GM18505 (cell line): ENCODE measurements at regions not wholly inside any gene's neighbourhood (a gene's known extent, or its start where the extent isn't known, plus 50 kb on each side); places are given as distances from the start of the nearest gene placed in this dataset.
"Not testable (repeated sequence)": the region's sequence is repeated elsewhere in the genome, so short reads cannot be mapped to it uniquely, and the experiment has no call there.

Source experiments
- ATAC-seq: cut with Tn5 transposase; IDR thresholded peaks from one replicate; pipeline ENCODE4 v1.9.1; 2021; ENCODE audit not compliant: unreplicated experiment
- POLR2A ChIP-seq: IDR thresholded peaks from 4 replicates; pipeline ENCODE4 v1.6.1; 2011; ENCODE audit warnings: borderline replicate concordance; ENCODE audit not compliant: insufficient read depth, insufficient read length; ENCODE audit errors: extremely low read depth

DNA sequence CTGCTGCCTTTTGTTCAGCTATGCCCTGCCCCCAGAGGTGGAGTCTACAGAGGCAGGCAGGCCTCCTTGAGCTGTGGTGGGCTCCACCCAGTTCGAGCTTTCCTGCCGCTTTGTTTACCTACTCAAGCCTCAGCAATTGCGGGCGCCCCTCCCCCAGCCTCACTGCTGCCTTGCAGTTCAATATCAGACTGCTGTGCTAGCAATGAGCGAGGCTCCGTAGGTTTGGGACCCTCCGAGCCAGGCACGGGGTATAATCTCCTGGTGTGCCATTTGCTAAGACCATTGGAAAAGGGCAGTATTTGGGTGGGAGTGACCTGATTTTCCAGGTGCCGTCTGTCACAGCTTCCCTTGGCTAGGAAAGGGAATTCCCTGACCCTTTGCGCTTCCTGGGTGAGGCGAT, 51.9 kb downstream of the DIPK2A start:
- not testable (repeated sequence) for ATAC-seq

DNA sequence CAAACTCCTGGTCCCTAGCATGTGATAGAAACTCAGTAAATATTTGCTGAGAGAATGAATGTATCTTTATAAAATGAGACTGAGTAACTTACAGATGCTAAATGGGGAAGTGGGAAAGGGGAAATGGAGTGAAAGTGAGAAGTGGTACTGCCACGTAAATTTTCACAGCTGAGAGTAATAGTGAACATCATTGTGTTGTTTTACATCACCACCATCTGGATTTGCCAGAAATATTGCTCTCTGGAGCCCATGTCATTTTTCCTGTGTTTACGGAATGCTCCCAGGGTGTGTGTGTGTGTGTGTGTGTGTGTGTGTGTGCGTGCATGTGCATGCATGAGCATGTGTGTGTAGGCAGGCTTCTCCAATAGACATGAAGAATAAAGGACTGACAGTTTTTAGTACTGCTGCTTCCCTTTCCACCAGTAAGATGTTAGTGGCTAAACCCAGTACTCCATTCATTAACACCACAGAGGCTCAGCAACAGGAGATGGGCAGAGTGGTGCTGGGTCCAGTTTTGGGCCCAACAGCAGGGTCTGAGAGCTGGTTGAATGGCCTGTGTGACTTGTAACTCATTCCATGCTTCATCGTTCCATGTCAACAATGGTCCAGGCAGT, 57.3 kb downstream of the DIPK2A start:
- peak; percentile 91 for ATAC-seq
- no peak for TF ChIP-seq POLR2A

DNA sequence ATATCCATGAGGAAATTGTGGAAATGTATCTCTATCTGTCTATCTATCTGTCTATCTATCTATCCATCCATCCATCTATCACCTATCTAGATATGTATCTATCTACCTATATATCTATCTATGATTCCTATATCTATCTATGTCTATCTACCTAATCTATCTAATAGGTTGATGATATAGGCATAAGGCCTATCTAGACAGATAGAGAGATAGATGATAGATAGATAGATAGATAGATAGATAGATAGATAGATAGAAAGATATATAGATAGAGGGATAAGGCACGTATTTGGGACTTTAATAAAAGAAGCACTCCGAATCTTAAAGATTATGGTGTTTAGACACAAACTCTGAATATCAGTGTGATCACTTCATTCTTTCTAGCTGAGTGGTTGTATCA, 58.1 kb downstream of the DIPK2A start:
- ATAC-seq = no peak
- no peak for TF ChIP-seq POLR2A

DNA sequence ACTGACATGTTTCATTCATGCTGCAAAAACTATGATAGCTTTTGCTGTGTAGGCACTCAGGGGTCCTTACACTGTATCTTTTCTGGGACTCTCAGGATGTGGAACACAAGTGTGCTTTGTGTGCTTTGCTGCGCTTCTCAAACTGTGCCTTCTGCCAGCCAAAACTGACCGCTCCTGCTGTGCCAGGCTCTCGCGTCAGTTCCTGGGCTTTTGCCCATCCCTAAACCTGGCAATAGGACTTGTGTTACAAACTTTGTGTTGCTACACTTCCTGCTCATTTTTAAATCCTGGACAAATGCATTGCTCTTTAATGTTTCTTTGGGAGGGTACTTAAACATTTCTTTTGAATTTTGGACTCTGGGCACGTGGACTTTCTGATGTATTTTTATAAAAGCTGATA, 60.3 kb downstream of the DIPK2A start:
- ATAC-seq = no peak
- no peak for TF ChIP-seq POLR2A

DNA sequence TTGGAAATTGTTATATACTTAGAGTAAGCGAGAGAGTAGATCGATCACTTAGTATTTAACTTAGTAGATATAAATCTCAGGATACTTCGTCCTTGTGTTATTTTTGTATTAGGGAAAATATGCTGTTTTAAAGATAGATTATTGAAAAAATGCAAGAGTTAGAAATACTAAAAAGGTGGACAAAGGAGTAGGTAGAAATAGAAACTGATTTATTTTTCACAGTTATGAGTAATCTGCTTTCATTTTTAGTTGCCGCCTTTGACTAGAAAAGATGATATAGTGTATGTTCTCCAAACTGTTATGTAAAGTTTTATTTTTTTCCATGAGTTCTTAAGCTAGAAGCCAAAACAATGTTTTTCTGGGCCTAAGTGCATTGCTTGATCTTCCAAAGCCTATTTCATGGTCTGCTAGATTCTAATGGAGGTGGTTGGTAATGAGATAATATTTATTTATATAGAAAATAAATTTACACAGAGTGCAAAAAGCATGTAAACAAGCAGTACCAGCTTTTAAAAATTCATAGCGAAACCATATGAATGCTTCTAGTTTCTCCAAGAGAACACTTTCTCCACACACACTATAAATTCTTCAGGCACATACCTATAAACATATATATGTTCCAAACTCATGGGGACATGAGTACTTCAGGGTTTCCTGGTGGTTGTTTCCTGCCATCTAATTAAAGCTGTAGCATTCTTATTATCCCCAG, 61.1 kb downstream of the DIPK2A start:
- TF ChIP-seq POLR2A = no peak
- peak; percentile 55 for ATAC-seq

DNA sequence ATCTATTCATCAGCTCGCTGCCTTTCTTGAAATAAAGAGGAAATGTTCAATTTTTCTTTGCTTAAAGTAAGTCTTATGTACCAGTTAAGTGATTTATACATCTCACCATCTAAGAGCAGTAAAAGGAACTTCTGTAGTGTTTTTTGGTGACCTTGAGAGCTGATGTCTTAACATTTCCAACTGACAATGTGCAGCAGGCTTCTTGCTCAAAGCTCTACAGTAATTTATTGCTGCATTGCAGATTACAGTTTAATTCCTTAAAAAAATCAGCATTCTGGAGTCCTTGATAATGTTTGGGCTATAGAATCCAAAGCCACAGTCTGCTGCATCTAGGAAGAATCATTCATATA, 61.6 kb downstream of the DIPK2A start:
- no peak for ATAC-seq

DNA sequence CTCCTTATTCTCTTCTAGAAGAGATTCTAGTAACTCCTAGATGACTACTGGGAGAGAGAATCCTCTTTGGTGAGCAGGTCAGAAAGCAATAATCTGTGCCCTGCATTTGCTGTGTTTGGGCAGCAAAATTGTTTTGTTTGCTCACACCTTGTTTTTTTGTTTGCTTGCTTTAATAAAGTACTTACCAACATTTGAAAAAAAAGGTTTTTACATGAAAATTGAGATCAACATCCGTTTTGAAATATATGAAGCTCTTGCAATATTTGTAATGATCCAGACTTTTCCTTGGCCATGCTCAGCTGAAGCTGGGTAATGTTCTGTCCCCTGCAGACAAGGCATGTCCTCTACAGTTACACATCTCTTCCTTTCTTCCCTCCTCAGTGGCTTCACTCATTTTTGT, 62.2 kb downstream of the DIPK2A start:
- no peak for ATAC-seq
- TF ChIP-seq POLR2A = no peak

More for the DNA sequence above, 61.6 kb downstream of the DIPK2A start:
- TF ChIP-seq POLR2A = no peak

DNA sequence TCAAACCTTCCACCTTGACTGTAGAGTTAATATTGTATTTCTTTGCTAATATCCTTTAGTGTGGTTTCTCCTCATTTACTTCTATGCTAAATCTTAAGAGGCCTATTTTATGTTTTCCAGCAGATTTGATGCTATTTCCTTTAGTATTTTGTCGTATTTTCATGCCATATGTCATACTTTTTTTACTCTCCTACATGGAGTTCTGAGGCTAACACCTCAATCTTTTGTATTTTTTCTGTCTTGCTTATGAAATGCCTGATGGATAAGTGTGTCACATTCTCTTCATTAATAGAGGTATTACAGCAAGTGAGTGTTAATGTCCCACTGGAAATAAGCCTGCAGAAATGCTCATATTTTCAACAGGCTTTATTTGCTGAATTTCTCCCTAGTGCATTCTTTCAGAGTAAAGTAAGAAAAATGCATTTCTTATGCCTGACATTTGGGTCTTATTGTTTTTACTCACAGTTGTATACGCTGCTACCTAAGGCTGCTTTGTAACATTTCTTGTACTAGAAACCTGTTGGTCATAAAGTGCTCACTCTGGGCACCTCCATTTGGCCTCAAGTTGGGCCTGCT, 63.2 kb downstream of the DIPK2A start:
- ATAC-seq = no peak

DNA sequence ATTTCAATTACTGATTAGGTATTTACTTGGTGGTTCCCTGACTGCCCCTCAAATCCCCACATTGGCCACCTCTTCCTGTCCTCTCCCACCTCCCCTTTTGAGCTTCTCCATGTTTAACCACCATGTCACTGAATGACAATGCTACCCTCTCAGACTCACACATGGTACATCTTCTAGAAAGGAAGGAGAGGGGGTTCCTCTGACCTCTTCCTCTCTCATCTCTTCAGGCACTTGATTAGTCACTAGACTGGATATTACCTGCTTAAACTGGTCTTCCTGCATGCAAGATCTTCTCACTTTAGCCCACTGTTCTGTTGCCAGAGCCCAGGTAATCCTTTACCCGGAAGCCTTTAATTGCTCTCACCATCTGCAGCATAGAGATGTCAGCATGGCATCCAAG, 64.9 kb downstream of the DIPK2A start:
- no peak for ATAC-seq
- TF ChIP-seq POLR2A = no peak

More for the DNA sequence above, 63.2 kb downstream of the DIPK2A start:
- TF ChIP-seq POLR2A = no peak

DNA sequence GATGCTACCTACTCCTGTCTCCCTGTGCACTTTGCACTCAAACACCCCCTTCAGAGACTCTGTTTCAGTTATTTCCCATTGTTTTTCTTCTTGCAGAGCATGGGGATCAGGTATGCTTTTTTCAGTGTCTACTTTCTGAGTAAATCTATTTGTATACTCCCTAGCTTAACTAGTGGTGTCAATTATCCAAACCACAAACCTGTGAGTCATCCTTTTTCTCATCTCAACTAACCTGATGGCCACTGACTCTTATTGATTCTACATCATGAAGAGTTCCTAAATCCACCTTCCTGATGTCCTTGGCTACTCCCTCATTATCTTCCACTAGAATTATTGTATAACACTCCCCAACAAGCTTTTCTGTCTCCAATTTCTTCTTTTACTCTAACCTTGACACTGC, 68.0 kb downstream of the DIPK2A start:
- ATAC-seq = no peak
- no peak for TF ChIP-seq POLR2A

DNA sequence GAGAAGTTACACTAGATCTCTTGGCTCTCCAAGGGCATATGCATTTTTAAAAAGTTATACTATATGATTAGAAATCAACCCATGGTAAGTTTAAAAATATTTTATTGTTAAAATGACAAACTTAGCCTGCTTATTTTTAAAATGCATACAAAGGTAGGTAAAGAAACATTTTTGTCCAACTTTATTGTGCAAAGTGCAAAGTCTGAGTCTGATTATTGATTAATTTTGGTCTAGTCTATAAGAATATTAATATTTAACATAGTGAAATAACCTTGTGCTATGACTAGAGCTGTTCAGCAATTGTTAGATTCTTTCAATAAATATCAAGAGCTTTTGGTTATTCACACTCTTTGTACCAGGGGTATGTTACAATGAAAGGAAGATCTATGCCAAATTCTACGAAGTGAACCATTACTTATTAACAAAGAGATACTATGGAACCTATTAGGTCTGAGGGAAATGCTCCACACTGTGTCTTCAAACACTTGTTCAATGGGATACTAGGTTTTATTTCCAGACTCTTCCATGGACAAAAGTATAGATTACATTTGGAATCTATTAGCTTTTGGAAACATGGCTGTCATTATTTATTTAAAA, 70.4 kb downstream of the DIPK2A start:
- no peak for ATAC-seq

DNA sequence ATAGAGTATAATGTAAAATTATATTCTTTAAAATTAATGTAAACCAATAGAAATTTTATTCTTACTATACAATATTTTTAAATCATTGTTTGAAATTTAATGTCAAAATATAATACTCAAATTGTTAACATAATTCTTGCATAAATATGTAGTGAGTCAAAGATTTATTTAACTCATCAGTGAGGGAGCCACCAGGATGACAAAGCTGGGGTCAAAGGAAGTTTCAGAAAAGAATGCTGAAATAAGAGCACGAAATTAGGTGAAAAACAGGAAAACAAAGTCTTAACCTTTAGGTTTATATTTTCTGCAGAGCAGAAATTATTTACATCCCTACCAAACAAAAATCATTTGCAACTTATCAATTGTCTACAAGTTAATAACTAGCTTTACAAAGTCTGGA, 74.1 kb downstream of the DIPK2A start:
- no peak for ATAC-seq
- TF ChIP-seq POLR2A = no peak

More for the DNA sequence above, 70.4 kb downstream of the DIPK2A start:
- TF ChIP-seq POLR2A = no peak

DNA sequence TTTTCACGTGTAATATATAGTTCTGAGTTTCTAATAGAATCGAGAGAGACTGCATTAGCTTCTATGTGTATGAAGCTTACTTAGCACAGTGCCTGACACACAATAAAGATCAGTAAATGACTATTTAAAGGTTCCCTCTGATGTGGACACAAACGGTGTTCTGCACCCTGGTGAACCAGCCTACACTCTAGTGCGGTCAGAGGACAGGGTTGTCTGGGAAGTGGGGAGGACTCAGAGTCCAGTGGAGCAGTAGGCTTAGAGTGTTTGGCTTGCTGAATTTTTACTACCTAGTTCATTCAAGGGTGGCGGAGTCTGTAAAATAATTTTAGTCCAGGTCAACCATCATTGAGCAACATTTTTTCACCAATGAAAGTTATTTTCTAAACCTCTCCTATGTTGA, 77.8 kb downstream of the DIPK2A start:
- no peak for TF ChIP-seq POLR2A
- no peak for ATAC-seq

DNA sequence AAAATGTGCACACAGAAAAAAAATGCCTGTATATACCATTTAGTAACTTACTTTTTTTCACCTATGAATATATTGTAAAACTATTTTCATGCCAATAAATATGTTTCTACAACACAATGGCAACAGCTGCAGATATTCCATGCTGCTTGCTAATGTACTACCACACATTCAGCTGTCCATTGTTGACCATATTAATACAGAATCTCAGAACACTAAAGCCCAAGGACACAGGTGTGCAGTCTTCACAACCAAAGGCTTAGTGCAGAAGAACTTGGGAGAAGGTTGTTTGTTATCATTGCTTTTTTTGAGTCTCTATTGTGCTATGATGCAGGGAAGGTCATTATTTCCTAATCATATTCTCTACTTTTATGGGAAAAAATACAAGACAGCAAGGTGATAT, 79.6 kb downstream of the DIPK2A start:
- ATAC-seq = no peak

More for the DNA sequence above, 79.6 kb downstream of the DIPK2A start:
- no peak for TF ChIP-seq POLR2A
